CD4-positive, alpha-beta T cell treated with Interleukin-10 for 1 hour (primary cell): ENCODE measurements at regions not wholly inside any gene's neighbourhood (a gene's known extent, or its start where the extent isn't known, plus 50 kb on each side); places are given as distances from the start of the nearest gene placed in this dataset.
"Not testable (repeated sequence)": the region's sequence is repeated elsewhere in the genome, so short reads cannot be mapped to it uniquely, and the experiment has no call there.

Experiments used
- DNase-seq: peaks from one replicate; pipeline ENCODE4 v3.0.0-alpha.2; 2020

DNA sequence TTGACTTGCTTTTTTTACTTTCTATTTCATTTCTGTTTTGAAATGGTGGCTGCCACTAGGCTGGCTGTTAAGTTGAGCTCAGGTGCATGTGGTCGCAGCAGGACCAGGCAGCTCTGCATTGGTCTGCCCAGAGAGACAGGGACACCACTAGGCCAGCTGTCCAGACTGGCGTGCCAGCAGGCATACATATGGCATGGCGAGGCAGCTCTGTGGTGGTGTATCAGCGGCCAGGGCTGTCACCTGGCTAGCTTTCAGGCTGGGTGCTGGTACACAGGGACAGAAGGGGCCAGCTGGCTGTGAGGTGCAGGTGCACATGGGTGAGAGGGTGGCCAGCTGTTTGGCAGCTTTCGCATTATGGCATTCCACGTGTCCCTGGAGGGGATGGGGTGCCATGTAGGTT lies 654.0 kb upstream of the ACO1 start:
- DNase-seq: no peak

DNA sequence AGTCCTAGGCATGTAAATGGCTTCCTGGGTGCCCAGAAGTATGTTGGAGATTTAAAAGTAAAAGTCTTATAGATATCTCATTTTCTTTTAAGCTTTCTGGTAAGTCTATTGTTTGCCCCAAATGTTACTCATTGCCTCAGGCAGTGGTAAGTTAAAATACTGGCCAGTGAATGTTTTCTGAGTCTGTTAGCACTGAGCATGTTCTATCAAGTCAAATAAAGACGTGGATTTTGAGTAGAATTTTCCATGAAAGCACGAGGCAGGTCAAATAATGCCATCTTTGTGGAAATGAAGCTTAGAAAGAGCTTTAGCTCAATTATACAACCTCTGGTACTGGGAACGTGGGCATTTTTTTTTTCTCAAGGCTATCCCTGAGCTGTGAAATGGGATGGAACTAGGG lies 651.3 kb upstream of the ACO1 start:
- DNase-seq: no peak

DNA sequence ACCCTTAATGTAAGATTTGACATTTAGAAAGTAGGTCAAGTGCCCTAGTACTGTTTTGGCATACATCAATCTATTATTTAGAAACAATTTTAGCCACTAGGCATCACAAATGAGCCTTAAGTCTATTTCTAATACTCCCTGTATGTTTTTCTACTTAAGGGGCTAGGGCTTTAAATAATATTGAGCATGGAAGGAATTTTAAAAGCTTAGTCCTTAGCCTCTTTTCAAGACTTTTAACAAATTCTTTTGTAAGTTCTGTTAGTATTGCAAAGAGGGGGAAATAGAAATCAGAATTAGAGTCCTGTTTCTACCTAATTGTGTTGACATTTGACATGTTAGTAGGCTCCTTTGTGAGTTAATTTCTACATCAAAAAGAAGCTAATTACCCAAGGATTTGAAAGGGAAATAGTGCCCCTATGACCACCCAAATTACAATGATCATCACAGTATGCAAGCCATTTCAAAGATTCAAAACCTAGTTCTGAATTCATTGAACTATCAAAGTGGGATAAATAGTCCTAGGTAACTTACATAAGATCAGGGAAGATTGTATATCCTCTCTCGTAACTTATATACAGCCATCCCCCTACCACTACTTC lies 647.8 kb upstream of the ACO1 start:
- DNase-seq: no peak

DNA sequence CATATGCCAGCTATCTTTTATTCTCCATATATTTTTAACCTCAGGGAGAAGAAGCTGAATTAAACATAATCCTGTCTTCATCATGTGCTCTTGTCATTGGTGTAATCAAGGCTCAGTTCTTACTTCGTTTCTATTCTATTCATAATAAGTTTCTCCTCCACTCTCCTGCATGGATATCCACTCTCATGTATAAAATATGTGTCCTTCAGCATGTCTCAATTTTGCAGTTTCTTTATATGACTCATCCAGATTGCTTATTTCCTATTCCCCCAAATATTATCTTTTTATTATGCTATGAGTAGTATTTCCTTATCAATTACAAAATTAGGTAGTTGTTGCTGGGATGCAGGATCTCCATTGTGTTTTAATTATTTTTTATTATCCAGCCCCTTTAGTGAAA lies 643.7 kb upstream of the ACO1 start:
- DNase-seq: no peak

DNA sequence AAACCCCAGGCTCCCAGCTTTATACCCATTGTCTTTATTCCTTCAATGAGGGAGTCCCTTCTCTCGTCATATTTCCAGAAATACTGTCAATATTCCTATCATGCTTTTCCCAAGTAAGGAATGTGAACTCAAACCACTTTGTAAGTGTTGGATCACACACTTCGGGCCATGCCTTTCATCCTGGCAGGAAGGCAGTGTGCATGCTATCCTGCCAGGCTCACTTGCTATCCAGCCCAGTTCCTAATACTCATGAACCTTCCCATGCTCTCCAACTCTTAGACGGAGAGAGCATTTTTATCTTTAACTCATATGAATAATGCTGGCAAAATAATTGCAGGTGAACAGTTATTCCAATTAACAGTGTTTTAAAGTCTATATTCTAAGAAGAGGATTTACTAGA lies 639.9 kb upstream of the ACO1 start:
- no peak for DNase-seq

DNA sequence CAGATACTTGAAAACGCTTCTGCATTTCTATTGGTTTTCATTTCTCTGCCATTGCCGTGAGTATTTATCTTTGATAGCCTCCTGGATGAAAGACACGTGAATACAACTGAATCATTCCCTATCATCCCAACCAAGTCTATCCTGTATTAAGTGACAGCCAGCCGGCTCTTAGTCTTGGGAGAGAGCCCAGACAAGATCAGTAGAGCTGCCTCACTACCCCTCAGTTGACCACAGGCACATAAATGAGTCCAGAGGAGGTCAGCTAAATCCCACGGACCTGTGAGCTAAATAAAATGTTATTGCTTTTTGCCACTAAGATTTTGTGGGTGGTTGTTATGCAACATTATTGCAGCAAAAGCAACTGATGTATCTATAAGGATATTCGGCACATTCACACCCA lies 639.0 kb upstream of the ACO1 start:
- no peak for DNase-seq

DNA sequence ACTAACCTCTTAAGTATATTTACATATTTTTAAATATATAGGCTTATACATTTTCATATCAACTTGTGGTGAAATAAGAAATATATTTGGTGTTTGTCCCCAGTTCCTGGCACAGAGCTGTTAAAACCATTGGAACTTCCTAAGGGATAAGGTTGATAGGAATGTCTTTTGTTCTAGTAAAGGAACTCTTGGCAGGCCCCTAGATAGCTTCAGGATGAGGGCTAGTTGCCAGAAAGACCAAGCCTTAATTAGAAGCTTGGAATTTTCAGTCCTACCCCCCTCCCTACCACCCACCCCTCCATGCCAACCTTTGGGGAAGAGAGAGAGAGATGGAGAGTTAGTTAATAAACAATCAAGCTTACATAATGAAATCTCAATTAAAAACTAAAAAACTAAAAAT lies 638.6 kb upstream of the ACO1 start:
- no peak for DNase-seq

DNA sequence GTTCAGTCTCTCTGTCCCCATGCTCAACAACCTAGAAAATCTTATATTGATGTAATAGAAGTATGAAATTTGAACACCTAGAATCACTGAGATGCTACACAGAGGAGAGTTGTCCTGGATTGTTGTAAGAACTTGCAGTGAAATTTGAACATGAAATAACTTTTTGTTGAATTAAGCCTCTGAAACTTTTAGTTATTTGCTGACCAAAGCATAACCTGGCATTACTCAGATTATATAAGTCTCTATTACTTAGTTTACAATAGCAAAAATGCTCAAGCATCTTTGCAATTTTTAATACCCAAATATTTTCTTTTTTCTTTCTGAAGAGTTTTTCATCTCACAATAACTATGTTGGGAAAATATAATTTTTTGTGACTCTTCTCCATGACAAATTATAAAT lies 630.7 kb upstream of the ACO1 start:
- DNase-seq: no peak

DNA sequence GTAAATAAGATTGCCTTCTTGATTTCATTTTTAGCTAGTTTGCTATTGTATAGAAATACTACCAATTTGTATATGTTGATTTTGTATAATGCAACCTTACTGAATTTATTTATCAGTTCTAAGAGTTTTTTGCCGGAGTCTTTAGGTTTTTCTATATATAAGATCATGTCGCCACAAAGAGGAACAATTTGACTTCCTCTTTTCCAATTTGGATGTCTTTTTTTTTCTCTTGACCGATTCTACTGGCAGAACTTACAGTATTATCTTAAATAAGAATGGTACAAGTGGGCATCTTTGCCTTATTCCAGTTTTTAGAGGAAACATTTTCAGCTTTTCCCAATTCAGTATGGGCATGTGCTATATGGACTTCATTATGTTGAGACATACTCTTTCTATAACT lies 624.7 kb upstream of the ACO1 start:
- DNase-seq: no peak

DNA sequence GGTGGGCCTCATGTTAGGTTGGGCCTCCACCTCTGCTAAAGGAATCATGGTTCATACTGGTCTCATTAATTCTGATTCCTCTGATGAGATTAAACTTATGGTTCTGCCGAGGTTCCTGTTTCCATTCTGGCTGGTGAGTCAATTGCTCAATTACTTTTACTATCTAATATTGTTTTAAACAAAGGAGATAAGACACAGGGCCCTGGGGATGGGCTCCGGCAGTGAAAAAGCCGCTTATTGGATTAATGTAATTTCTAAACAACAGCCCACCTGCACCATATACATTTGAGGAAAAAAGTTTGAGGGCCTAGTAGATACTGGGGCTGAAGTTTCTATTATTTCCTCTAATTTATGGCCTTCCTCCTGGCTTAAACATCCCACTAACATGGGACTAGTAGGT lies 610.4 kb upstream of the ACO1 start:
- not testable (repeated sequence) for DNase-seq

DNA sequence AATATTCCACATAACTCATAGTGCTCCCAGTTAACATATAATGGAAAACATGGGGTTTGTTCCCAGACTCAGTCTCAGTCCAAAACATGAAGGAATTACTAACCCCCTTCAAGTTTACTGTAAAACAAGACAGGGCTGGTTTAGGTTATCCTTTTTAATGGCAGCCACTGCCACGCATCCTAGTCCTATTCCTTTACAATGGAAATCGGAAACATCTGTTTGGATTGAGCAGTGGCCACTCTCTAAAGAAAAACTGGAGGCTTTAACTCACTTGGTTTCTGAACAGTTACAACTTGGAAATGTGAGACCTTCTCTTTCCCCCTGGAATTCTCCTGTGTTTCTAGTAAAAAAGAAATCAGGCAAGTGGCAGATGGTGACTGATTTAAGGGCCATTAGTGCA lies 609.9 kb upstream of the ACO1 start:
- DNase-seq: no peak

DNA sequence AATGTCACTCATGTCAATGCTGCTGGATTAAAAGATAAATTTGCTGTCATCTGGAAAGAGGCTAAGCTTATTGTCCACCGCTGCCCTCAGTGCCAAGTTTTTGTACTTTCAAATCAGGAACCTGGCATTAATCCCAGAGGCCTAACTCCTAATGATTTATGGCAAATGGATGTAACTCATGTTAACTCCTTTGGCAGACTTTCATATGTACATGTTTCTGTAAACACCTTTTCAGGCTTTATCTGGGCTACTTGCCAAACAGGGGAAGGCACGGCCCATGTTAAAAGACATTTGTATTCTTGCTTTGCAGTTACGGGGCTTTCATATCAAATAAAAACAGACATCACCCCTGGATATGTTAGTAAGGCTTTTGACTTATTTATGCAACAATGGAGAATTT lies 608.0 kb upstream of the ACO1 start:
- DNase-seq: no peak

DNA sequence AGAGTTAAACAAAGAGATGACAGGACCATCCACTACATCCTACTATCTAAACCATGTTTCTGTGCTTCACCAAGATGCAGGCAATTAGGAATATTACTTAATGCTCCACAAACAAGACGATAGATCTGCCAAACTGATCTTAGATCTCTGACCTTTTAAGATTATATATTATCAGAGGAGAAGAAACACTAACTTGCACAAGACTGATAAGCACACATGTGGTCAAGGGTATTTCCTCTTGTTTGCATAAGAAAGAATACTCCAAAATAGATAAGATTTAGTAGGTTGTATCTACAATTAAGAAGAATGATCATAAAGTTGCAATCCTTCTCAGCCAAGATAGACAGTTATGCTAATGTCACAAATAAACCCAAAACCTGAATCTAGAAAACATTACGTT lies 601.0 kb upstream of the ACO1 start:
- DNase-seq: no peak

DNA sequence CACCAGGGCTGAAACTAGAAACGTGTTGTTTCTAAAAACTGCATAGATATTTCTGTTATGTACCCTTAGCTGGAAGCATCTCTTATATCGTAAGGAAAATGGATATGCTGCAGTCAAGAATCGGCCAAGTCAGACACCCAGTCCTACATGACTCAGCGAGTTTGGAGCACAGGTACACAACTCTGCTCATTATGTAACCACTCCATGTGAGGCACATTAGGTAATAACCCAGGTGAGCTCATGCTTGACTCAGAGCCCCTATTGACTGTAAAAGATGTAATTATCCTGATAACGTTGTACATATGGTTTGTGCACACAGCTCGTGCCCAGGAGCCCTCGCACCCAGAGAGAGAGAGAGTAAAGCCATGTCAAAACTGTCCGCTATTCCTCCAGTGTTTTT lies 593.7 kb upstream of the ACO1 start:
- no peak for DNase-seq

DNA sequence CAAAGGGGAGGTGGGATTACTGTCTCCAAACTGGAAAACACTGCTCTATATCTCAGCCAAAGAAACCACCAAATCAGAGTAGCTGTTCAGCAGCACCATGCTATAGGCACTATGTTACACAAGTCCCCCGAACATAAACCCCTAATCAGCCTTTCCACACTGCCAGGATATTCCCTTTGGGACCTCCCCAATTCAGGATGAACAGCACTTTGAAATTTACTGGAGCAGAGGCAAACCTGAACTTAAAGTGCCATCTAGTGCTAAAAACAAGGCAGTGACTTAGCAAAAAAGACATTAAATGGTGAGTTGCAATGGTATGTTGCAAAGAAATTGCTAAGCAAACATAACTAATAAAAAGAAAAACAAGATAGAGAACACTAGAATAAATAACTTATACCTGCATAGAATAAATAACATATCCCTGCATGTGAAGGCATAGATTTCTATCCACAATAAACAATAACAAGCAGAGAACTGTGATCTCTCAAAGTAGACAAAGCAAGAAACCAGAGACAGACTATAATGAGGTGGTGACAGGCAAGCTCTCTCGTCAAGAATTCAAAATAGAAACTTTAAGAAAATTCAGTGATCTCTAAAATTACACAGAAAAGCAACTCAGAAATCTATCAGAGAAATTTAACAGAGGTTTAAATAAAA lies 584.4 kb upstream of the ACO1 start:
- peak; percentile 26 for DNase-seq

DNA sequence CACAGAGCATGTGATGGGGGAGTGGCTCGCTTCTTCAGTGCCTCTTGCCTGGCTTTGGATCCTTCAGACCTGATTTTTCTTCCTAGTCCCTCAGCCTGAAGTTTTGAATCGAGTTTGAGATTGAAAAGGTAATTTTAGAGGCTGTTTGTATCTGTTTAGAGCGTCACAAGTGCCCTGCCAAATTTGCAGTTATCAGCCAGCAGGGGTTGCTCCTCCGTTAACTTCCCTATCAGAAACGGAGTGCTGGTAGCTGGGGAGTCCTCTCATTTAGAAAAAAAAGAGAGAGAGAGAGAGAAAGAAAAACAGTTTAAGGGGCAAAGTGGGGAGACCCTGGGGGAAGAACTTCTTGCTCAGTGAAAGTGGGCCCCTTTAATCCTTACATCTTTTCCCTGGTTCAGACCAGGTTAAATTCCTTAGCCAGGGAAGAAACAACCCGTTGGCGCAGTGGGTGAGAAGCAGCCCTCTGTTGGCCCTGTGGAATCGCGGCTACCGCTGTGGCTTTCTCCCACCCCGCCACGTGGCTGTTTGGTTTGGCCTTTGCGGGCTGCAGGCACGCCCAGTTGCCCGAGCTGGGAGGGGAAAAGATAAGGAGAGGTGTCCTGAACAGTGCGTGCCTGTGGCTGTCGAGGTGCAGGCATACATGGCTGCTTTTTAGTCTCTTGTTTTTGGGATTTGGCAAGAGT lies 576.7 kb upstream of the ACO1 start:
- no peak for DNase-seq

DNA sequence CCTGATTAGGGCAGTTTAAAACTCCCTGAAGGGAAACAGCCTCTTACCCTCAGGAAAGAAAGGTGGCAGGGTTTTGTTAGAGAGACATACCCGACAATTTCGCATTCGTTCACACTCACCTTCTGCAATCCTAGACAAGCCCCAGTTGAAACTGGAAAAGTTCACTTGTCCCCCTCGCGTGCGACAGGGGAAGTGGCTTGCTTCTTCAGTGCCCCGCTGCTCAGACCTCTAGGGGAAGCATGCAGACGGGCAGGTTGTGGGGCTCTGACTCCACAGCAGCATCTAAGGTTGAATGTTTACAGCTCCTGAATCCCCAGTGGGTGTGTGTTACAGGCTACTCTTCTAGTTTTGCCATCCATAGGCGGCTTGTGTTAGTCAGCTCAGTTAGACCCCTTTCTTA lies 575.7 kb upstream of the ACO1 start:
- DNase-seq: no peak

DNA sequence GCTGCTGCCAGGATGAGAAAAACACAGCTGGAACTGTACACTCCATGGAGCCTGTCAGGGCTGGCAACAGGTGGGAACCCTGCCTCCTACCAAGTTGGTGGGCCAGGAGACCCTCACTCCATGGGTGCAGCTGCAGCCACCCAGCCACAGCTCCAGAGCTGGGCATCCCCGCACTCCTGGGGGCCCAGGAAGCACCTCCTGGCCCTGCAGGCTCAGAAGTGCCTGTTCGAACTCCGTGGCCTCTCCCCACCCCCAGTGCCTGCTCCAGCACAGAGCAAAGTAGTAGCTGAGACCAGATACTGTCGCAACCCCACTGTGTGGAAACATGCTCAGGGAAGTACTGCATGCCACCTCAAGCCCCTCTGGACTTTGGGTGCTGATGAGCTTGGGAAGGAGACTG lies 564.0 kb upstream of the ACO1 start:
- no peak for DNase-seq

DNA sequence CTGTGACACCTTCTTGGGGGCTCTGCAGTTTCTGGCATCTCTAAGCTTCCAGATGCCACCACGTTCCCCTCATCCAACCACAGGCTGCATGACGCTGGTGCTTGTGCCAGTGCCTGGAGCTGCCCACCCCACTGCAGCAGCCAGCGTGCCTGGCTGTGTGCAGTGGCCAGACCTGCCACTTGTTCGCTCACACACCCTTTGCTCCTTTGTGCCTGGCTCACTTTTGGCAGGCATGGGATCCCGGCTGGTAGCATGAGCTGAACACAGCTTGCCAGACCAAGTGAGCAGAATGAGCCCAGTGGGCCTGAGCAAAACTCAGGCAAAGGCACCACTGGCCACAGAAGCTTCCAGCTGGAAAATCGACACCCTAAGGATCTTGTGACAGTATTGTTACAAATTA lies 562.9 kb upstream of the ACO1 start:
- DNase-seq: no peak

DNA sequence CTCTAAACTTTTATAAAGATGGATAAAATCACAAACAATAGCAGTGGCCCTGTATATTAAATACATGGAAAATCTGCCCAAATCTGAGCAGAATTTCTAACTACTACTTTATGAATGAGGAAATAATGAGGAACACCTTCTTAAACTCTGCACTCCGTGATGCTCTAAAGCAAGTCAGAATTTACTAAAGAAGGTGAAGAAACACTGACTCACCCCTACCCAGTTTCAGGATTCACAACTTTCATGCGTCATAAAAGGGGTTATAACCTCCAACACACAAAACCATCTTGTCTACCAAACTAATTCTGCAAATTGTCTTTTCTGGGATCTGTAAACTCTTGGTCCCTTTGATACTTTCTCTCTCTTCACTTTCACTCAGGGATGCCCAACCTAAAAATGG lies 561.1 kb upstream of the ACO1 start:
- no peak for DNase-seq

DNA sequence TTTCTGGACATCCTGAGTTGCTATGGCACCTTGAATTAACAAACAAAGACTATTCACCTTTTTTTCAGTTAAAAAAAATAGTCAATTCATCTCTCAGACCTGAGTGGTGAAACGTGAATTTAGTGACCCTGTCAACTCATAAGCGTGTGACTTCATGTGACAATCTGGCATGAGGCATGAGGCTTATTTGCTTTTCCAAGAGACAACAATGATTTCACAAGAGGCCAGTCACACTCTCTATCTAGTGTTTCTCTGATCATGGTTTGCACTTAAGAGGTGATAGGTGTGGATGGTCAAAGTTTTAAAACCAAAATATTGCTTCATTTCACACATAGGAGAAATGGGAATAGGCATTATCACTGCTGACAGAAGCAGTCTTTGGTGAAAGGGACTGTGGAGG lies 559.6 kb upstream of the ACO1 start:
- DNase-seq: no peak

DNA sequence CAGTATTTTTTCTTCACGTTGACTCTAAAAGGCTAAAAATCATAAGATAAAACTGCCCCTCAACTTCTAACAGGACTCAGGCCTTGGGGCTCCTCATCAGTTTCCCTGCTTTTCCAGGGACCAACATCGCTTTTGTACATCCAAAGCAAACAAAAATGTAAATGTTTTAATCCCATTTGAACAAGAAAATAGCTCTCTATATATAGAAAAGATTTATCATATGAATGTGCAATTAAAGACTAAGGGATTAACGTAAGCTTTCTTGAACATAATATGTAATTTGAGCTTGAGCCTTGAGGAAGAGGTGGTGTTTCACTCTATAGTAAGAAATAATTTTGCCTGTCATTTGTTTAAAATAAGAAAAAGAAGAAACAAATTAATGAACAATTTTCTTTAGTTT lies 547.2 kb upstream of the ACO1 start:
- DNase-seq: no peak

DNA sequence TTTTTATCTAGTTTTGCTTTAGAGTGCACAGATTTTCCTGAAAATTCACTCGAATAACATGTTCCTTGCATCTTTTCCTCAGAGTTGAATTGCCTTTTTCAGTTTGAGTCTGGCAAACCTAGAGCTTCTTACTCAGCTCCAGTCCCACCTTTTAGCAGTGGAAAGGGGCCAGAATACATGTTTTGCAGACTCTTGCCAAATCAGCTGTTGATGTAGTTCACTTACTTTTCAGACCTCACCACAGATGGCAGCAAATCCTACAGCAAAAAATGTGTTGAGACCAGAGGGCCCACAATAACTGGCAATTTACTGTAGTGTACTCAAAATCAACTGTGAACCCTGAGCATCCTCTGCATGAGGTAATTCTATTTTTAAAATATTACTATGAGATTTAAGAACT lies 545.2 kb upstream of the ACO1 start:
- DNase-seq: no peak

DNA sequence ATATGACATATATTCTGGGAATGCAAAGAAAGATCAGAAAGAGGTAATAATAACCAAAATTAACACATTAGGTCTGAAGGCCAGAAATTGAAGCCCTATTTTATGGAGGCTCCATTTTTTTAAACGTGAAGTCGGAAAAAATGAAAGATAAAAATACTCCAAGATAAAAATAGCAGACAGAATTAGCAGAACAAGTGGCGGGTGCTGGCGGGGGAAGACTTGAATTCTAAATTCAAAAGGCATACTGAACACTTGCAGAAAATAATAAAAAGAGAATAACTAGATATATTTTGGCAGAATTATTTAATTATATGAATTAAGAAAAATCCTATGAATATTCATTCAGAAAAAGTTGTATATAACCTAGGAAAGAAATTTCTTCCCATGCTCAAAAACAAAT lies 543.7 kb upstream of the ACO1 start:
- DNase-seq: no peak

DNA sequence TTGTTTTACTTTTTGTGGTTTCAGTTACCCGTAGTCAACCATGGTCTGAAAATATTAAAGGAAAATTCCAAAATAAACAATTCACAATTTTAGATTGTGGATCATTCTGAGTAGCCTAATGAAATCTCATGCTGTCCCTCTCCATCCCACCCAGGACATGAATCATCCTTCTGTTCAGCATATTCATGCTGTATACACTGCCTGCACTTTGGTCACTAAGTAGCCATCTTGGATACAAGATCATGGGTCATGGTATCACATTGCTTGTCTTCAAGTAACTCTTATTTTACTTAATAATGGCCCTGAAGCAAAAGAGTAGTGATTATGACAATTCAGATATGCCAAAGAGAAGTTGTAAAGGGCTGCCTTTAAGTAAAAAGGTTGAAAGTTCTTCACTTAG lies 536.5 kb upstream of the ACO1 start:
- no peak for DNase-seq
